ENCODE measurements at regions not wholly inside any gene's neighbourhood (a gene's known extent, or its start where the extent isn't known, plus 50 kb on each side); places are given as distances from the start of the nearest gene placed in this dataset.
"Not testable (repeated sequence)": the region's sequence is repeated elsewhere in the genome, so short reads cannot be mapped to it uniquely, and the experiment has no call there.

GRCh38 chr10:91005276-91005675 lies 84.4 kb upstream of the ANKRD1 start:
- DNase-seq: not testable (repeated sequence)

- DNase-seq: peak; percentile 18
These were observed 85.3 kb upstream of the ANKRD1 start for GRCh38 chr10:91006001-91006751.

- DNase-seq: no peak
These were observed 86.0 kb upstream of the ANKRD1 start for GRCh38 chr10:91006752-91007346.

- DNase-seq: no peak
These were observed 86.8 kb upstream of the ANKRD1 start for GRCh38 chr10:91007655-91008054.

GRCh38 chr10:91009121-91009520 lies 88.2 kb upstream of the ANKRD1 start:
- DNase-seq: no peak

GRCh38 chr10:91010952-91011351 lies 90.1 kb upstream of the ANKRD1 start:
- DNase-seq: no peak

- DNase-seq: no peak
These were observed 91.6 kb upstream of the ANKRD1 start for GRCh38 chr10:91012502-91012901.

- DNase-seq: no peak
These were observed 93.1 kb upstream of the ANKRD1 start for GRCh38 chr10:91013985-91014384.

- DNase-seq: no peak
These were observed 96.3 kb upstream of the ANKRD1 start for GRCh38 chr10:91017198-91017597.

- no peak for DNase-seq
These were observed 101.0 kb upstream of the ANKRD1 start for GRCh38 chr10:91021901-91022300.

GRCh38 chr10:91022390-91022789 lies 101.5 kb upstream of the ANKRD1 start:
- DNase-seq: no peak

GRCh38 chr10:91022924-91023699 lies 102.2 kb upstream of the ANKRD1 start:
- no peak for DNase-seq

GRCh38 chr10:91023700-91024398 lies 103.0 kb upstream of the ANKRD1 start:
- DNase-seq: no peak

GRCh38 chr10:91024541-91024940 lies 103.7 kb upstream of the ANKRD1 start:
- no peak for DNase-seq

GRCh38 chr10:91032611-91033206 lies 111.8 kb upstream of the ANKRD1 start:
- no peak for DNase-seq

GRCh38 chr10:91033324-91033950 lies 112.5 kb upstream of the ANKRD1 start:
- no peak for DNase-seq

GRCh38 chr10:91034042-91034441 lies 113.2 kb upstream of the ANKRD1 start:
- DNase-seq: no peak

GRCh38 chr10:91034494-91035159 lies 113.7 kb upstream of the ANKRD1 start:
- DNase-seq: no peak

- DNase-seq: no peak
These were observed 114.9 kb upstream of the ANKRD1 start for GRCh38 chr10:91035650-91036292.

- DNase-seq: no peak
These were observed 116.0 kb upstream of the ANKRD1 start for GRCh38 chr10:91036807-91037411.

GRCh38 chr10:91038971-91039370 lies 118.1 kb upstream of the ANKRD1 start:
- no peak for DNase-seq

Measured in NCI-H774 (cell line).